Ishikawa (cell line): ENCODE measurements at regions not wholly inside any gene's neighbourhood (a gene's known extent, or its start where the extent isn't known, plus 50 kb on each side); places are given as distances from the start of the nearest gene placed in this dataset.

Experiments
- CEBPB ChIP-seq: IDR thresholded peaks from 2 replicates; pipeline ENCODE4 v1.6.1; 2012
- CREB1 ChIP-seq: IDR thresholded peaks from 2 replicates; pipeline ENCODE4 v1.6.1; 2012; ENCODE audit warnings: low read depth
- EGR1 ChIP-seq: IDR thresholded peaks from 2 replicates; pipeline ENCODE4 v1.6.1; 2012
- EP300 ChIP-seq: IDR thresholded peaks from 2 replicates; pipeline ENCODE4 v1.6.1; 2012; ENCODE audit warnings: borderline replicate concordance
- FOXM1 ChIP-seq: IDR thresholded peaks from 2 replicates; pipeline ENCODE4 v1.6.1; 2012; ENCODE audit warnings: low read depth, borderline replicate concordance
- MAX ChIP-seq: IDR thresholded peaks from 2 replicates; pipeline ENCODE4 v1.6.1; 2012
- NFIC ChIP-seq: IDR thresholded peaks from 2 replicates; pipeline ENCODE4 v1.6.1; 2012
- RAD21 ChIP-seq: IDR thresholded peaks from 2 replicates; pipeline ENCODE4 v1.6.1; 2012; ENCODE audit warnings: low read depth
- REST ChIP-seq: IDR thresholded peaks from 2 replicates; pipeline ENCODE4 v1.6.1; 2012; ENCODE audit warnings: low read depth, mild to moderate bottlenecking
- TAF1 ChIP-seq: IDR thresholded peaks from 2 replicates; pipeline ENCODE4 v1.6.1; 2012; ENCODE audit warnings: low read depth, mild to moderate bottlenecking
- TCF12 ChIP-seq: IDR thresholded peaks from 2 replicates; pipeline ENCODE4 v1.6.1; 2012; ENCODE audit warnings: low read depth
- TEAD4 ChIP-seq: IDR thresholded peaks from 2 replicates; pipeline ENCODE4 v1.6.1; 2012
- USF1 ChIP-seq: IDR thresholded peaks from 2 replicates; pipeline ENCODE4 v1.6.1; 2012
- YY1 ChIP-seq: IDR thresholded peaks from 2 replicates; pipeline ENCODE4 v1.6.1; 2012; ENCODE audit warnings: low read depth
- ZBTB7A ChIP-seq: IDR thresholded peaks from 2 replicates; pipeline ENCODE4 v1.6.1; 2012; ENCODE audit warnings: low read depth

- no peak for TF ChIP-seq USF1
- TF ChIP-seq MAX: no peak
- no peak for TF ChIP-seq TCF12
- no peak for TF ChIP-seq EP300
- no peak for TF ChIP-seq TEAD4
- no peak for TF ChIP-seq FOXM1
- TF ChIP-seq ZBTB7A: no peak
- no peak for TF ChIP-seq TAF1
- TF ChIP-seq CEBPB: no peak
- no peak for TF ChIP-seq YY1
- no peak for TF ChIP-seq CREB1
- TF ChIP-seq NFIC: no peak
- TF ChIP-seq RAD21: no peak
- no peak for TF ChIP-seq EGR1
- TF ChIP-seq REST: no peak
Measured at GRCh38 chr15:92541291-92542200, 114.0 kb downstream of the FAM174B start.

GRCh38 chr15:92538115-92538514 lies 117.5 kb downstream of the FAM174B start:
- TF ChIP-seq REST: no peak
- TF ChIP-seq NFIC: no peak
- TF ChIP-seq TEAD4: no peak
- TF ChIP-seq USF1: no peak
- no peak for TF ChIP-seq FOXM1
- no peak for TF ChIP-seq MAX

- TF ChIP-seq YY1 (no peak), TAF1 (no peak), USF1 (no peak), CEBPB (no peak), RAD21 (no peak), REST (no peak), MAX (no peak)
Measured at GRCh38 chr15:92533298-92533697, 122.3 kb downstream of the FAM174B start.

- TF ChIP-seq EP300: no peak
- TF ChIP-seq TAF1: no peak
- TF ChIP-seq USF1: no peak
- no peak for TF ChIP-seq CEBPB
- no peak for TF ChIP-seq ZBTB7A
- no peak for TF ChIP-seq FOXM1
- TF ChIP-seq MAX: no peak
- no peak for TF ChIP-seq TCF12
- TF ChIP-seq RAD21: no peak
Measured at GRCh38 chr15:92531406-92531805, 124.2 kb downstream of the FAM174B start.
